ENCODE measurements at regions not wholly inside any gene's neighbourhood (a gene's known extent, or its start where the extent isn't known, plus 50 kb on each side); places are given as distances from the start of the nearest gene placed in this dataset.

DNA sequence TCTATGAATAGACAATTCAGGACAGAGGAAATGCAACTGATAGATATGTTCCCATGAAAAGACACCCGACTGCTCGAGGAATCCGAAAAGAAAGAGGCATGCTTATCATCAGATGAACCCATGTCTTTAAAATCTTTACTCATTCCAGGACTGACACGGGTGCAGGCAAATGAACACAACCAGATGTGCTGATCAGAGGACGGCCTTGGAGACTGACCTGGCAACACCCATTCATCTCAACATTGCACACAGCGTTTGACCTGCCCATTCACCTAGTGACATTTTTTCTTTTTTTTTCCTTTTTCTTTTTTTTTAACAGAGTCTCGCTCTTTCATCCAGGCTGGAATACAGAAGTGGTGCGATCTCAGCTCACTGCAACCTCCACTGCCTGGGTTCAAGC is 377.5 kb downstream of the EIPR1 start:
- no peaks in the 10 kb centered on the region for H3K9me3 ChIP-seq (ENCODE audit: insufficient read depth, low read length)
- H3K36me3 ChIP-seq (ENCODE audit: insufficient read depth, insufficient read length, low read length), result no peaks in the 10 kb centered on the region
- no peaks in the 10 kb centered on the region for H3K27me3 ChIP-seq (ENCODE audit: insufficient read depth, insufficient read length)
- H3K4me3 ChIP-seq (ENCODE audit: insufficient read length, low read depth), result no peak overlapping the region
- DNase-seq (ENCODE audit: low read depth, low spot score), result no peak
- no peaks in the 10 kb centered on the region for H3K4me1 ChIP-seq (ENCODE audit: insufficient read depth, insufficient read length)
- H3K9ac ChIP-seq (ENCODE audit: insufficient read length, low read depth), result no peak overlapping the region
- TF ChIP-seq SUZ12 (IDR thresholded peaks at IDR 0.05; ENCODE audit: extremely low read depth, insufficient read depth, insufficient read length) (no peak), ZNF274 (IDR thresholded peaks at IDR 0.05; ENCODE audit: low read depth, low read length) (no peak), YY1 (IDR thresholded peaks at IDR 0.05; ENCODE audit: insufficient read depth, insufficient read length) (no peak)

DNA sequence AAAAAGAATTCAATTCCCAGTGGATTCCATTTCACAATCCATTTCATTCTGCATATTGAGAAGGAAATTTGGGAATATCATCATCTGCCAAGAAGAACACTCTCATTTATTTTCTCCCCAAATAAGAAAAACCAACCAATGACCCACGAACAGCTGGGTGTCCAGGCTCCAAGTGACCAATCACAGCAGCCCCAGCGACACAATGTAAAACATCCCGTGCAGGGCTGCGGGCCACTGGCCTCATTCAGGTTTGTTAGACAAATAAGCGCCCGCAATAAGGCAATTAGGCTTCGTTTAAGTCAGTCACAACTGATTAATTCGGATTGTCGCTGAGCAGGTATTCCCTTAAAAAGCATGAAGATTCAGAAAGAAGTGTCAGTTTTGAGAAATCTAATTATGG is 378.6 kb downstream of the EIPR1 start:
- Histone ChIP-seq H3K4me1 (ENCODE audit: insufficient read depth, insufficient read length) (no peaks in the 10 kb centered on the region), H3K4me3 (ENCODE audit: insufficient read length, low read depth) (no peak overlapping the region), H3K27me3 (ENCODE audit: insufficient read depth, insufficient read length) (no peaks in the 10 kb centered on the region), H3K9ac (ENCODE audit: insufficient read length, low read depth) (no peak overlapping the region), H3K36me3 (ENCODE audit: insufficient read depth, insufficient read length, low read length) (no peaks in the 10 kb centered on the region), H3K9me3 (ENCODE audit: insufficient read depth, low read length) (no peaks in the 10 kb centered on the region)
- TF ChIP-seq ZNF274 (IDR thresholded peaks at IDR 0.05; ENCODE audit: low read depth, low read length) (no peak), SUZ12 (IDR thresholded peaks at IDR 0.05; ENCODE audit: extremely low read depth, insufficient read depth, insufficient read length) (no peak), YY1 (IDR thresholded peaks at IDR 0.05; ENCODE audit: insufficient read depth, insufficient read length) (no peak)
- DNase-seq (ENCODE audit: low read depth, low spot score), result no peak

DNA sequence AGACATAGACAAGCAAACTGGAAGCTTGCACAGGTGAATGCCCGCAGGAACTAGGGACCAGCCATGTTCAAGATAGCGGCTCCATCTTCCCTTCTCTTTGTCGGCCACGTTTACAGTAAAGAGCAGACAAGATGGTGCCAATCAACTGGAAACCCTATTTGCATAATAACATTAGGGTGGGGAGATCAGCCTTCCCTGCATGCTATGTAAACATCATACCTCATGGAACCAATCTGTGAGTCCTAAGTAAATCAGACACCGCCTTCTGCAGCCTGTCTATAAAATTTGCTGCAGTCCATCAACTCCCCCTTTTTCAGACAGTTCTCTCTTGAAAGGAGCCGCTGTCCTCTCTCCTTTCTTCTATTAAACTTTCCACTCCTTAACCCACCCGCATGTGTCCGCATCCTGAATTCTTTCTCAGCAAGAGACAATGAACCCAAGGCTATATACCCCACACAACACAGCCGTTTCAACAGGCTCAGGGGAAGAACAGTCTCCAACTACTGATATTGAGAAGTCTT is 384.4 kb downstream of the EIPR1 start:
- Histone ChIP-seq H3K9me3 (ENCODE audit: insufficient read depth, low read length) (no peaks in the 10 kb centered on the region), H3K9ac (ENCODE audit: insufficient read length, low read depth) (no peak overlapping the region), H3K27me3 (ENCODE audit: insufficient read depth, insufficient read length) (no peaks in the 10 kb centered on the region), H3K4me1 (ENCODE audit: insufficient read depth, insufficient read length) (no peaks in the 10 kb centered on the region), H3K36me3 (ENCODE audit: insufficient read depth, insufficient read length, low read length) (no peaks in the 10 kb centered on the region), H3K4me3 (ENCODE audit: insufficient read length, low read depth) (no peak overlapping the region)
- DNase-seq (ENCODE audit: low read depth, low spot score), result no peak
- TF ChIP-seq SUZ12 (IDR thresholded peaks at IDR 0.05; ENCODE audit: extremely low read depth, insufficient read depth, insufficient read length) (no peak), YY1 (IDR thresholded peaks at IDR 0.05; ENCODE audit: insufficient read depth, insufficient read length) (no peak), ZNF274 (IDR thresholded peaks at IDR 0.05; ENCODE audit: low read depth, low read length) (no peak)

DNA sequence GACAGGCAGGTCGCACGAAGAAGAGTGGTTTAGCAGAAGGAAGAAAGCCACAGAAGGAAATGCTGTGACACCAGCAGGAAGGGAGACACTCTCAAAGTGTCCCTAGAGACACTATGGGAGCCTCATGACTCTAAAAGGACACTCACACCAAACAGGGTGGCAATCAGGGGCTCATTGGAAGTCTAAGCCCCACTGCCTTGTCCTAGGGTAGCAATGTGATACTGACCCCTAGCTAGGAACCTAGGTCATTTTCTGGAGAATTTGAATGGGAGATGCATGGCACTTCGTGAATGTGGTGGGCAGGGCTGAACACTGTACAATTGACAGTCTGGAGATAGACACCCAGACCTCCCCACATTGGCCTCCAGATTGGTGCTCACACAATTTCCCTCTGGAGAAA is 385.0 kb downstream of the EIPR1 start:
- H3K4me1 ChIP-seq (ENCODE audit: insufficient read depth, insufficient read length), result no peaks in the 10 kb centered on the region
- no peak overlapping the region for H3K9ac ChIP-seq (ENCODE audit: insufficient read length, low read depth)
- TF ChIP-seq SUZ12 (IDR thresholded peaks at IDR 0.05; ENCODE audit: extremely low read depth, insufficient read depth, insufficient read length) (no peak), YY1 (IDR thresholded peaks at IDR 0.05; ENCODE audit: insufficient read depth, insufficient read length) (no peak), ZNF274 (IDR thresholded peaks at IDR 0.05; ENCODE audit: low read depth, low read length) (no peak)
- H3K36me3 ChIP-seq (ENCODE audit: insufficient read depth, insufficient read length, low read length), result no peaks in the 10 kb centered on the region
- no peaks in the 10 kb centered on the region for H3K27me3 ChIP-seq (ENCODE audit: insufficient read depth, insufficient read length)
- no peak for DNase-seq (ENCODE audit: low read depth, low spot score)
- H3K4me3 ChIP-seq (ENCODE audit: insufficient read length, low read depth), result no peak overlapping the region
- H3K9me3 ChIP-seq (ENCODE audit: insufficient read depth, low read length), result no peaks in the 10 kb centered on the region

DNA sequence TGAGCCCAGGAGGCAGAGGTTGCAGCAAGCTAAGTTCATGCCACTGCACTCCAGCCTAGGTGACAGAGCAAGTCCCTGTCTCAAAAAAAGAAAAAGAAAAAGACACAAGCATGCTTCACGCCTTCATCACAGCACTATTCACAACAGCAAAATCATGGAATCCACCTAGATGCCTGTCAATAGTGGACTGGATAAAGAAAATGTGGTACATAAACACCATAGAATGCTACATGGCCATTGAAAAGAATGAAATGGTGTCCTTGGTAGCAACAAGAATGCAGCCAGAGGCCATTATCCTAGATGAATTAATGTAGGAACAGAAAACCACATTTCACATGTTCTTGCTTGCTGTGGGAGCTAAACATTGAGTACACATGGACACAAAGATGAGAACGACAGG is 392.6 kb downstream of the EIPR1 start:
- Histone ChIP-seq H3K4me1 (ENCODE audit: insufficient read depth, insufficient read length) (no peaks in the 10 kb centered on the region), H3K9me3 (ENCODE audit: insufficient read depth, low read length) (no peaks in the 10 kb centered on the region), H3K9ac (ENCODE audit: insufficient read length, low read depth) (no peak overlapping the region), H3K4me3 (ENCODE audit: insufficient read length, low read depth) (no peak overlapping the region), H3K36me3 (ENCODE audit: insufficient read depth, insufficient read length, low read length) (no peaks in the 10 kb centered on the region), H3K27me3 (ENCODE audit: insufficient read depth, insufficient read length) (no peaks in the 10 kb centered on the region)
- no peak for TF ChIP-seq YY1 (IDR thresholded peaks at IDR 0.05; ENCODE audit: insufficient read depth, insufficient read length)
- TF ChIP-seq SUZ12 (IDR thresholded peaks at IDR 0.05; ENCODE audit: extremely low read depth, insufficient read depth, insufficient read length), result no peak
- TF ChIP-seq ZNF274 (IDR thresholded peaks at IDR 0.05; ENCODE audit: low read depth, low read length), result no peak
- DNase-seq (ENCODE audit: low read depth, low spot score), result no peak

DNA sequence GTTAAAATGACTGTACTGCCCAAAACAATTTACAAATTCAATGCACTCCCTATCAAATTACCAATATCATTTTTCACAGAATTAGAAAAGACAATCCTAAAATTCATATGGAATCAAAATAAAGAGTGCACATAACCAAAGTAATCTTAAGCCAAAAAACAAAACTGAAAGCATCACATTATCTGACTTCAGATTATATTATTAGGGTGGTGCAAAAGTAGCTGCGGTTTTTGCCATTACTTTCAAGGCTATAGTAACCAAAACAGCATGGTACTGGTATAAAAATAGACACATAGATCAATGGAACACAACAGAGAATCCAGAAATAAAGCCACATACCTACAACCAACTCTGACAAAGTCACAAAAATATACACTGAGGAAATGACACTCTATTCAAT is 396.6 kb downstream of the EIPR1 start:
- no peaks in the 10 kb centered on the region for H3K9me3 ChIP-seq (ENCODE audit: insufficient read depth, low read length)
- no peak overlapping the region for H3K9ac ChIP-seq (ENCODE audit: insufficient read length, low read depth)
- no peaks in the 10 kb centered on the region for H3K4me1 ChIP-seq (ENCODE audit: insufficient read depth, insufficient read length)
- no peaks in the 10 kb centered on the region for H3K36me3 ChIP-seq (ENCODE audit: insufficient read depth, insufficient read length, low read length)
- no peak for DNase-seq (ENCODE audit: low read depth, low spot score)
- TF ChIP-seq ZNF274 (IDR thresholded peaks at IDR 0.05; ENCODE audit: low read depth, low read length), result no peak
- TF ChIP-seq YY1 (IDR thresholded peaks at IDR 0.05; ENCODE audit: insufficient read depth, insufficient read length), result no peak
- TF ChIP-seq SUZ12 (IDR thresholded peaks at IDR 0.05; ENCODE audit: extremely low read depth, insufficient read depth, insufficient read length), result no peak
- no peaks in the 10 kb centered on the region for H3K27me3 ChIP-seq (ENCODE audit: insufficient read depth, insufficient read length)
- H3K4me3 ChIP-seq (ENCODE audit: insufficient read length, low read depth), result no peak overlapping the region

DNA sequence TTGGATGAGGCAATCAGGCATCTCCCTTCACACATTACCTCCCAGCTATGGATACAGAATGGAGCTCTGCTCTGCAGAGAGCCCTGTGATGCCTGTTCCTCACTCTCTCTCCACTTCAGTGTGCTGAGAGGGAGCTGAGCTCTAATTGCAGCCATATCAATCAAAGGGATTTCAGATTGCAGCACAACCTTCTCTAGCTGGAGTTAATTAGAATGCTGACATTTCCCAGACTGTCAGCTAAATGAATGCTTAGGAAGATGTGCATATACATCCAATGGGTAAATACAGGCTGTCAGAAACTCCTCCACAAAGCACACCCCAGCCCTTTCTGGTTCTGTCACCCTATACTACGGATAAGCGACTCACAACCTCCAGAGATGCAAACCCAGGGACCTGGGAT is 402.6 kb downstream of the EIPR1 start:
- TF ChIP-seq YY1 (IDR thresholded peaks at IDR 0.05; ENCODE audit: insufficient read depth, insufficient read length) (no peak), SUZ12 (IDR thresholded peaks at IDR 0.05; ENCODE audit: extremely low read depth, insufficient read depth, insufficient read length) (no peak), ZNF274 (IDR thresholded peaks at IDR 0.05; ENCODE audit: low read depth, low read length) (no peak)
- no peak for DNase-seq (ENCODE audit: low read depth, low spot score)
- no peaks in the 10 kb centered on the region for H3K36me3 ChIP-seq (ENCODE audit: insufficient read depth, insufficient read length, low read length)

More for the DNA sequence above, 402.6 kb downstream of the EIPR1 start:
- H3K27me3 ChIP-seq (ENCODE audit: insufficient read depth, insufficient read length), result no peaks in the 10 kb centered on the region
- no peak overlapping the region for H3K9ac ChIP-seq (ENCODE audit: insufficient read length, low read depth)
- no peak overlapping the region for H3K4me3 ChIP-seq (ENCODE audit: insufficient read length, low read depth)
- no peaks in the 10 kb centered on the region for H3K4me1 ChIP-seq (ENCODE audit: insufficient read depth, insufficient read length)
- H3K9me3 ChIP-seq (ENCODE audit: insufficient read depth, low read length), result no peaks in the 10 kb centered on the region; the same call in 1 of the 2 replicates

Measured in NT2/D1 (cell line).